GM19467 (cell line): ENCODE measurements at regions not wholly inside any gene's neighbourhood (a gene's known extent, or its start where the extent isn't known, plus 50 kb on each side); places are given as distances from the start of the nearest gene placed in this dataset.
"Not testable (repeated sequence)": the region's sequence is repeated elsewhere in the genome, so short reads cannot be mapped to it uniquely, and the experiment has no call there.

Experiments used
- ATAC-seq: cut with Tn5 transposase; IDR thresholded peaks from one replicate; pipeline ENCODE4 v1.9.1; 2021; ENCODE audit warnings: mild to moderate bottlenecking, moderate library complexity; ENCODE audit not compliant: unreplicated experiment

GRCh38 chr17:72463287-72464102, 342.7 kb downstream of the SOX9 start:
- ATAC-seq = no peak

GRCh38 chr17:72464221-72464620, 343.4 kb downstream of the SOX9 start:
- not testable (repeated sequence) for ATAC-seq

GRCh38 chr17:72465191-72466024, 344.6 kb downstream of the SOX9 start:
- peak; percentile 41 for ATAC-seq

- peak; percentile 57 for ATAC-seq
Observed at GRCh38 chr17:72466199-72466598, 345.4 kb downstream of the SOX9 start.

DNA sequence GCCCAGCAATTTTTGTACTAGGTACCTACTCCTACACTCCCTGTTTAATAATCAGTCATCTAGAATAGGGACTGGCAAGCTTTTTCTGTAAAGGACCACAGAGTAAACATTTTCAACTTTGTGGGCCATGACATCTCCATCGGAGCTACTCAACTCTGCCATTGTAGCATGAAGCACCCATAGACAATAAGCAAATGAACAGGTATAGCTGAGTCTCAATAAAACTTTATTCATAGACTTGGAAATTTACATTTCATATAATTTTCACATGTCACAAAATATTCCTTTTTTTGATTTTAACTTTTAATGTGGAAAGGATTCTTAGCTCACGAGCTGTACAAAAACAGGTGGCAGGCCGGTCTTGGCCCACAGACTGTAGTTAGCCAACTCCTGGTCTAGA, 345.8 kb downstream of the SOX9 start:
- no peak for ATAC-seq

DNA sequence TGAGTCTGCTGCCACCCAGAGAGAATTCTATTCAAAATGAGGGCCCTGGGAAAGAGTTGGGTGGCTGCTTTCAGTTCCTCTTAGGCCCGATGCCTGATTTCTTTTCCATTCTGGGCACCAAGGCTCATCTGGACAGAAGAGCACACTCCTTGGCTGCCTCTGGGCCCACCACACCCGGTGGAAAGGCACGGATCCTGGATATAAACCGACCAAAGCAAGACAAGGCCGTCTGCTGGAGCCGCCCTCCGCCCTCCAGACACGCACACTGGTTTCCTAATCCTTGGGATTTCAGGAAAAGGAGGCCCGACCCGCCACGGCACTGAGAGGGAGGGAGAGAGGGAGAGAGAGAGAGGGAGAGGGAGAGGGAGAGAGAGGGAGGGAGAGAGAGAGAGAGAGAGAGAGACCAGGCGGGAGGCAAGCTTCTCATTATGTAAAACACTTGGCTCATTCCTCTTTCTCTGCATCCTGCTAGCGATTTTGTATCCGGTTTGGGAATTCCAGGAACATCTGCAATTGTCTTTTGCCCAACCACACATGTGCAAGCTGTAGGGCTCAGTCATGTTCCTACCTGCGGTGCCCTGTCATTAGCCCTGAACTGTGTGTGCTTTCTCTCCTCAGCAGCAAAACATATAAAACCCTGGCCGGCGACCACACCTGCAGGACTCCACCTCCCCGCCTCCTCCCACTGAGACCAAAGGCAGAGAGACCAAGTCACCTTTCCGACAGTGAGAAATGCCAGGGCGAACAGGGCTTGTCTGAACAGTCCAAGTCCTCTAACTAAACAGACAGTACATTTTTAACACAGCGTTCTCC, 347.2 kb downstream of the SOX9 start:
- no peak for ATAC-seq

GRCh38 chr17:72468841-72469240, 348.0 kb downstream of the SOX9 start:
- no peak for ATAC-seq

- no peak for ATAC-seq
Observed at GRCh38 chr17:72470121-72470705, 349.4 kb downstream of the SOX9 start.

GRCh38 chr17:72470734-72471133, 349.9 kb downstream of the SOX9 start:
- no peak for ATAC-seq

- no peak for ATAC-seq
Observed at GRCh38 chr17:72471296-72471695, 350.5 kb downstream of the SOX9 start.

- ATAC-seq = no peak
Observed at GRCh38 chr17:72472106-72472505, 351.3 kb downstream of the SOX9 start.

DNA sequence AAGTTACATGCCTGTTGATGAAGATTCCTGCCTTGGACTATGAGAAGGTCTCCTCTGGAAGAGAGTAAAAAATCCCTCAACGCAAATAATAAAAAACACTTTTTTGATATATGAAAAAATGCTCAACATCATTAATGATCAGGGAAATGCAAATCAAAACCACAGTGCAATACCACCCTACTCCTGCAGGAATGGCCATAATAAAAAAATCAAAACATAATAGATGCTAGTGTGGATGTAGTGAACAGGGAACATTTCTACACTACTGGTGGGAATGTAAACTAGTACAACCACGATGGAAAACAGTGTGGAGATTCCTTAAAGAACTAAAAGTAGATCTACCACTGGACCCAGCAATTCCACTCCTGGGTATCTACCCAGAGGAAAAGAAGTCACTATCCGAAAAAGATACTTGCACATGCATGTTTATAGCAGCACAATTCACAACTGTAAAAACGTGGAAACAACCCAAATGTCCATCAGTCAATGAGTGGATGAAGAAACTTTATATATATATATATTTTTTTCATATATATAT, 352.1 kb downstream of the SOX9 start:
- not testable (repeated sequence) for ATAC-seq

- ATAC-seq = no peak
Observed at GRCh38 chr17:72474243-72474642, 353.4 kb downstream of the SOX9 start.

DNA sequence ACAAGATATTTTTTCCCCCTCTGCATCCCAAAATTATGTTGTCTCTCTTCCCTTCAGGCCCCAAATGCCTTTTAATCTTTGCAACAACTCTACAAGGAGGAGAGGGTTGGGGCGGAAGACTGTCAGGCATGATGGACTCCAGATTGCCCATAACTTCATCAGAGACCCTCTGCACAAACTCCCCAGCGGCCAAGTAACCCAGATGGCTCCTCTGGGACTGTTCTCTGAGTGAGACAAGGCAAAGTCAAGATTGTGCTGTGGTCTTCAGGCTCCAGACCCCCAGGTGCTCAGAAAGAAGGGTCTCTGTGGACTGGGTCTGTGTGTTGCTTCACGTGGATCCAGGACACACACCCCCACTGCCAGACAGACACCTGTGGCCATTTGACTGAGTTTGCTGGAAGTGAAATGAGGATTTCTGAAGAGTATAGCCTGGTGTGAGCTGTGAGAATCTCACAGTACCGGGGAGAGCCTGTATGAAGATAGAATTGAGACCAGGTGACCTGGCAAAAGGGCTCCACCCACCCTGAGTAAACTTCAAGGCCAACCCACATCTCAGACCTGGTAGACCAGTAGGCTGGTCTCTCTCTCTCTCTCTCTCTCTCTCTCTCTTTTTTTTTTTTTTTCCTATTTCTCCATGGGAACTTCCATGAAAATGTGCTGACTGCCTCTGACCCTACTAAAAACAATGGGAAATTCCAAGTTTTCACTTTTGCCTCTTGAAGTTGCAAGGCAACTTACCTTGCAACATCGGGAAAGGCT, 354.1 kb downstream of the SOX9 start:
- no peak for ATAC-seq

- no peak for ATAC-seq
Observed at GRCh38 chr17:72476134-72476533, 355.3 kb downstream of the SOX9 start.

DNA sequence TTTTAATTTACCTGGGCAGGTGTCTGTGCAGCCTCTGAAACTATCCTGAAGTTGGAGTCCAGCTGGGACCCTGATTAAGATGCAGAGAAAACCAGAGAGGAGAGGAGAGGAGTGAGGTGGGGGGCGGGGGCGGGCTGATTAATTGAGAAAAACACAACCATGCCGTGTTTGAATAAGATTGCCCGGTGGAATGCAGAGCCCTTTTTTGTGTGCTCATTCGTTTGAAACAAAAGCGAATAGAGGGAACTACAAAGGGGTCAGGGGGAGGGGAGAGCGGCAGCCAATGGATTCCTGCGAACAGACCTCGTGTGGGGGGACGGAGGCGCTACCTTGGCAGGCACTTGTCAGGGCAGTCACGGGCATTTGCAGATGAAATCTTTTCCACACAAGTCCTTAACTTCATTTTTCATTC, 355.8 kb downstream of the SOX9 start:
- no peak for ATAC-seq

- no peak for ATAC-seq
Observed at GRCh38 chr17:72477491-72477890, 356.7 kb downstream of the SOX9 start.

GRCh38 chr17:72479113-72479512, 358.3 kb downstream of the SOX9 start:
- no peak for ATAC-seq

GRCh38 chr17:72481572-72481971, 360.8 kb downstream of the SOX9 start:
- ATAC-seq = no peak

- no peak for ATAC-seq
Observed at GRCh38 chr17:72485596-72485995, 364.8 kb downstream of the SOX9 start.
